HFF-Myc (cell line): ENCODE measurements at regions not wholly inside any gene's neighbourhood (a gene's known extent, or its start where the extent isn't known, plus 50 kb on each side); places are given as distances from the start of the nearest gene placed in this dataset.
A peak's percentile ranks its signal among the peaks of the same experiment; 100 is the strongest.

ENCODE experiments used
- DNase-seq: peaks from one replicate; pipeline ENCODE4 v3.0.0-alpha.2; 2011; ENCODE audit warnings: low read depth; ENCODE audit errors: extremely low read depth
- H3K4me3 ChIP-seq: replicated peaks from 2 replicates; pipeline ENCODE4 v1.5.1; 2011; ENCODE audit warnings: low read depth, mild to moderate bottlenecking, control low read depth, low read length
- CTCF ChIP-seq: IDR thresholded peaks from 2 replicates; pipeline ENCODE4 v1.5.1; 2012; ENCODE audit warnings: mild to moderate bottlenecking, low read depth, low read length, control low read depth; ENCODE audit errors: missing control alignments

- no peak for TF ChIP-seq CTCF
- no peak overlapping the region for H3K4me3 ChIP-seq
- DNase-seq, result no peak
Observed at GRCh38 chr11:19589567-19590260, 122.9 kb upstream of the NAV2 start.

GRCh38 chr11:19587979-19588378 is 124.7 kb upstream of the NAV2 start:
- no peak overlapping the region for H3K4me3 ChIP-seq
- no peak for TF ChIP-seq CTCF
- DNase-seq, result no peak

DNA sequence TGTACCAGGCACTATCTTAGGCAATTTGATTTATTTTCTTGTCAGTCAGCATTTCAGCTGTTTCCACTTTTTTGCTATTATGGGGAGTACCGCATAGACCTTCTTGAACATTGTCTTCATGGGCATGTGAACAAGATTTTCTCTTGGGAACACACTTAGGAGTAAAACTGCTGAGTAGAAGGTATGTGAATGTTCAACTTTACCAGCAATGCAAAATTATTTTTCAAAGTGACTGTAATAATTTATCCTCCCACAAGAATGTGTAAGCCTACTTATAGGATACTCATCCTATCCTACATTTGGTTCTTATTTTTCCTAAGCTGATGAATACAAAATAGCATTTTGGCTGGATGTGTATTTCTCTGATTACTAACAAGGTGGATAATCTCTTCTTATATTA is 132.0 kb upstream of the NAV2 start:
- no peak for TF ChIP-seq CTCF
- DNase-seq, result no peak
- no peak overlapping the region for H3K4me3 ChIP-seq

GRCh38 chr11:19579957-19580356 is 132.7 kb upstream of the NAV2 start:
- no peak for TF ChIP-seq CTCF
- no peak for DNase-seq
- H3K4me3 ChIP-seq, result no peak overlapping the region

- TF ChIP-seq CTCF, result no peak
- H3K4me3 ChIP-seq, result no peak overlapping the region
- no peak for DNase-seq
Observed at GRCh38 chr11:19578871-19579270, 133.8 kb upstream of the NAV2 start.

DNA sequence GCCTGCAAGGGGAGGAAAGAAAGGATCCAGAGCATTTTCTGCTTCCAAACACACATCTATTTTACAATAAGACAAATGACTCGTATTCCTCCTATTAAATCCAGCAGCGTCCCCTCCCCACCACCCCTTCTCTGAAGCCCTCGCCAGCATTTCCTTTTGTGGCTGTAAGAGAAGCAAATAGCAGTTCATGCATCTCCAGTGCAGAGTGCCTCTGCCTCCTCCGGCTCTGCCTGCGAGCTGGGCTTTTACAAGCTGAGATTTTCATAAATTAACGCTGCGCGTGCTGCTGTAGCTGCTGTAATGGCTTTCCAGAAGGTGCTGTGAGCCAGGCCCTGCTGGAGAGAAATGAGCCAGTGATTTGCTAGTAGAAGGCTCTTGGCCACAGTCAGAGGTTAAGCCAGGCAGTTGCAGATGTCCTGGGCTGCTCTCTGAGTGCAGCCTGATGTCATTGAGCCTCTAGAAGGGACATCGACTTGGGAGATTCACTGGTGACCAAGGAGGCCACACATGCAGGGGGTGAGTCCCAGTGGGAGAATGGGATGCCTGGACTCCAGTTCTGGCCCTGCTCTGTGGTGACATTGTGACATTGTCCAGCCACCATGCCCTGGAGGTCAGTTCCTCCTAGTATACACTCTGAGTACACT is 134.5 kb upstream of the NAV2 start:
- TF ChIP-seq CTCF, result no peak
- peak; percentile 52 for DNase-seq
- no peak overlapping the region for H3K4me3 ChIP-seq
